SK-N-SH (cell line): ENCODE measurements at regions not wholly inside any gene's neighbourhood (a gene's known extent, or its start where the extent isn't known, plus 50 kb on each side); places are given as distances from the start of the nearest gene placed in this dataset.

Experiments
- CHD2 ChIP-seq: fragments of 150-350 bp; IDR thresholded peaks from 2 replicates; pipeline ENCODE4 v1.6.1; 2018; ENCODE audit warnings: low read length; ENCODE audit not compliant: partially characterized antibody
- EP300 ChIP-seq, 2 experiments: IDR thresholded peaks; 2 replicates each; pipeline versions ENCODE4 v1.4.0 to v1.6.1; 2012; ENCODE audit warnings: borderline replicate concordance in 1 of 2, low read depth in 1 of 2, low read length in 1 of 2
- FOXJ3 ChIP-seq: sonication (generic); formaldehyde crosslinking; IDR thresholded peaks from 2 replicates; pipeline ENCODE4 v1.5.1; 2020; ENCODE audit warnings: mild to moderate bottlenecking, missing genetic modification reagents
- GABPA ChIP-seq: IDR thresholded peaks from 2 replicates; pipeline ENCODE4 v1.4.0; 2012; ENCODE audit warnings: low read depth, mild to moderate bottlenecking
- GATA2 ChIP-seq: sonication (generic); formaldehyde crosslinking; IDR thresholded peaks from 2 replicates; pipeline ENCODE4 v1.5.0; 2020; ENCODE audit warnings: mild to moderate bottlenecking, missing genetic modification reagents
- IRF3 ChIP-seq: fragments of 150-350 bp; IDR thresholded peaks from 2 replicates; pipeline ENCODE4 v1.6.1; 2016; ENCODE audit warnings: mild to moderate bottlenecking, low read depth, low read length
- MAX ChIP-seq: IDR thresholded peaks from 2 replicates; pipeline ENCODE4 v1.4.0; 2012; ENCODE audit warnings: low read depth
- NFIC ChIP-seq: IDR thresholded peaks from 2 replicates; pipeline ENCODE4 v1.4.0; 2012; ENCODE audit warnings: borderline replicate concordance
- NRF1 ChIP-seq: IDR thresholded peaks from 2 replicates; pipeline ENCODE4 v1.6.1; 2012; ENCODE audit warnings: low read depth, mild to moderate bottlenecking, low read length
- POLR2AphosphoS5 ChIP-seq: IDR thresholded peaks from 2 replicates; pipeline ENCODE4 v1.6.1; 2012; ENCODE audit warnings: low read depth, low read length
- RAD21 ChIP-seq: IDR thresholded peaks from 2 replicates; pipeline ENCODE4 v1.6.1; 2012; ENCODE audit warnings: mild to moderate bottlenecking, low read length
- RCOR1 ChIP-seq: fragments of 150-350 bp; IDR thresholded peaks from 2 replicates; pipeline ENCODE4 v1.6.1; 2017; ENCODE audit warnings: antibody characterized with exemption, low read length
- RXRA ChIP-seq: IDR thresholded peaks from 2 replicates; pipeline ENCODE4 v1.4.0; 2012; ENCODE audit warnings: low read depth, mild to moderate bottlenecking, borderline replicate concordance
- SMC3 ChIP-seq: IDR thresholded peaks from 2 replicates; pipeline ENCODE4 v1.6.1; 2012; ENCODE audit warnings: low read depth, low read length, improper control_type of control experiment
- TCF12 ChIP-seq: IDR thresholded peaks from 2 replicates; pipeline ENCODE4 v1.4.0; 2012
- TEAD4 ChIP-seq: IDR thresholded peaks from 2 replicates; pipeline ENCODE4 v1.4.0; 2012; ENCODE audit warnings: mild to moderate bottlenecking, borderline replicate concordance; ENCODE audit not compliant: insufficient read depth
- USF1 ChIP-seq: IDR thresholded peaks from 2 replicates; pipeline ENCODE4 v1.4.0; 2012; ENCODE audit warnings: low read depth, borderline replicate concordance
- YY1 ChIP-seq: IDR thresholded peaks from 2 replicates; pipeline ENCODE4 v1.4.0; 2012; ENCODE audit warnings: low read depth, mild to moderate bottlenecking
- ZBTB33 ChIP-seq: IDR thresholded peaks from 2 replicates; pipeline ENCODE4 v1.4.0; 2012; ENCODE audit warnings: low read depth, borderline replicate concordance

- peak; percentile 72 for TF ChIP-seq RCOR1
- TF ChIP-seq CHD2 = peak; percentile 62
- TF ChIP-seq RXRA = peak; percentile 31; the same call in 1 of the 2 replicates
- no peak for TF ChIP-seq RAD21
- peak; percentile 17; the same call in 1 of the 2 replicates for TF ChIP-seq YY1
- no peak for TF ChIP-seq NRF1
- no peak for TF ChIP-seq IRF3
- TF ChIP-seq NFIC = no peak
- TF ChIP-seq TEAD4 = peak; percentile 91
- TF ChIP-seq MAX = peak; percentile 24; the same call in 1 of the 2 replicates
- TF ChIP-seq EP300 (IDR thresholded peaks at IDR 0.05; ENCODE audit: borderline replicate concordance in 1 of 2, low read depth in 1 of 2, low read length in 1 of 2) = no peak
- TF ChIP-seq FOXJ3 (CRISPR knock-in tag) = no peak
- no peak for TF ChIP-seq SMC3
- TF ChIP-seq USF1 = no peak
- TF ChIP-seq TCF12 = no peak; the same call in 1 of the 2 replicates
- TF ChIP-seq GABPA = 0 out of 2 replicates have a peak, but pooled peaks have one; percentile 16
- TF ChIP-seq ZBTB33 = no peak
- TF ChIP-seq POLR2AphosphoS5 = no peak
- no peak for TF ChIP-seq GATA2
Measured at GRCh38 chr6:28648035-28648877, 122.6 kb downstream of the GPX5 start (continued).
